ENCODE measurements at regions not wholly inside any gene's neighbourhood (a gene's known extent, or its start where the extent isn't known, plus 50 kb on each side); places are given as distances from the start of the nearest gene placed in this dataset.

GRCh38 chr17:63094631-63095030, 128.6 kb downstream of the TANC2 start (continued):
- TF ChIP-seq ZNF462 (CRISPR knock-in tag; IDR thresholded peaks at IDR 0.05) = no peak

GRCh38 chr17:63095459-63095858, 129.4 kb downstream of the TANC2 start:
- no peak overlapping the region for H3K4me3 ChIP-seq
- Mint-ChIP-seq H3K4me1 (no peaks in the 10 kb centered on the region), H3K36me3 (ENCODE audit: low read depth) (no peaks in the 10 kb centered on the region), H3K4me3 (no peak overlapping the region), H3K27ac (no peak overlapping the region), H3K27me3 (ENCODE audit: insufficient read depth, low read depth, poor library complexity) (peaks cover 2% of the 10 kb centered on the region), H3K9me3 (peaks cover 4% of the 10 kb centered on the region; the same call in 2 of the 3 replicates)
- H3K36me3 ChIP-seq (ENCODE audit: insufficient read depth) = no peaks in the 10 kb centered on the region
- no peaks in the 10 kb centered on the region for H3K9me2 ChIP-seq (ENCODE audit: insufficient read depth)
- DNase-seq (ENCODE audit: low spot score) = no peak
- no peak overlapping the region for H3K27ac ChIP-seq (ENCODE audit: low read depth)
- H2AFZ ChIP-seq = no peak overlapping the region
- H3F3A ChIP-seq (replicated peaks; ENCODE audit: low read depth) = no peaks in the 10 kb centered on the region
- H4K20me1 ChIP-seq (replicated peaks; ENCODE audit: insufficient read depth) = no peaks in the 10 kb centered on the region
- ATAC-seq = no peak
- no peaks in the 10 kb centered on the region for H3K79me2 ChIP-seq (replicated peaks; ENCODE audit: insufficient read depth)
- no peaks in the 10 kb centered on the region for H3K27me3 ChIP-seq (ENCODE audit: insufficient read depth)
- no peaks in the 10 kb centered on the region for H3K4me1 ChIP-seq (ENCODE audit: insufficient read depth)
- no peak overlapping the region for H3K4me2 ChIP-seq
- TF ChIP-seq JUNB (IDR thresholded peaks at IDR 0.05; ENCODE audit: unreplicated experiment) (no peak), REST (IDR thresholded peaks at IDR 0.05; ENCODE audit: unreplicated experiment) (no peak), EZH2 (IDR thresholded peaks at IDR 0.05; ENCODE audit: low read depth, unreplicated experiment) (no peak), ZNF462 (CRISPR knock-in tag; IDR thresholded peaks at IDR 0.05) (no peak), ZNF331 (CRISPR knock-in tag; IDR thresholded peaks at IDR 0.05; ENCODE audit: low read depth) (no peak), POLR2AphosphoS5 (IDR thresholded peaks at IDR 0.05; ENCODE audit: low read depth) (no peak)
